ENCODE measurements at regions not wholly inside any gene's neighbourhood (a gene's known extent, or its start where the extent isn't known, plus 50 kb on each side); places are given as distances from the start of the nearest gene placed in this dataset.

DNA sequence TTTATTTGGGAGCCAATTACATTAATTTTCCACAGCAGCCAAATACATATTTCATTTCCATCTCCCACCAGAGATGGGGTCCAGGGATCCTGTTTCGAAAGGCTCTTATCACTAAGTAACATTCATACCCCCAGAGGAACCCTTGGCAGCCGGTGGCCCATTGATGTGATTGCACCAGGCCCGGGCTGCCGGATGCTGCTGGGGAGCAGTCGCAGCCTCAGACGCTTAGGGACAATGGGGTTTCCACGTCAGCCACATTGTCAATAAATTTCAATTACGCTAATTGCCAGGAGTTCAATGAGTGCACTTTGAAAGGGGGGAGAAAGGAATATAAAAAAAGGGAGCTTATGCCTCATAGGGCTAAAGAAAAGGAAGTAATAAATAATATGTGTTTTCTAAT, 478.8 kb upstream of the ADAMTS16 start:
- no peak for TF ChIP-seq POLR2A (IDR thresholded peaks at IDR 0.05; ENCODE audit: low read length)
- no peak for TF ChIP-seq CTCF (IDR thresholded peaks at IDR 0.05)
- TF ChIP-seq EP300 (IDR thresholded peaks at IDR 0.05) = no peak
- TF ChIP-seq CEBPB (IDR thresholded peaks at IDR 0.05) = no peak
- TF ChIP-seq SMC3 (IDR thresholded peaks at IDR 0.05) = no peak
- no peak for TF ChIP-seq PBX3 (IDR thresholded peaks at IDR 0.05)
- TF ChIP-seq RFX5 (IDR thresholded peaks at IDR 0.05) = no peak
